H1 (cell line): ENCODE measurements at regions not wholly inside any gene's neighbourhood (a gene's known extent, or its start where the extent isn't known, plus 50 kb on each side); places are given as distances from the start of the nearest gene placed in this dataset.

Experiments used
- EZH2 ChIP-seq: fragments of 200-600 bp; sonication (generic); IDR thresholded peaks from 2 replicates; pipeline ENCODE4 v1.7.1; 2012; ENCODE audit warnings: low read depth, mild to moderate bottlenecking, moderate library complexity, low read length, inconsistent platforms; ENCODE audit not compliant: severe bottlenecking
- RAD21 ChIP-seq, 2 experiments: IDR thresholded peaks in 1 of 2; conservative IDR thresholded peaks in 1 of 2; 2 replicates each; pipeline ENCODE4 v1.6.1; 2011; ENCODE audit warnings: low read depth in 2 of 2, low read length in 2 of 2, improper control_type of control experiment in 1 of 2, inconsistent platforms in 1 of 2, mild to moderate bottlenecking in 1 of 2, moderate library complexity in 1 of 2
- TF ChIP-seq, protein P1 (sequence below): IDR thresholded peaks from 2 replicates; pipeline ENCODE4 v1.6.1; 2011; ENCODE audit warnings: low read depth, mild to moderate bottlenecking, low read length; ENCODE audit not compliant: insufficient read depth

GRCh38 chr1:217311269-217311668 lies 319.6 kb downstream of the GPATCH2 start (continued):
- TF ChIP-seq, protein P1, sequence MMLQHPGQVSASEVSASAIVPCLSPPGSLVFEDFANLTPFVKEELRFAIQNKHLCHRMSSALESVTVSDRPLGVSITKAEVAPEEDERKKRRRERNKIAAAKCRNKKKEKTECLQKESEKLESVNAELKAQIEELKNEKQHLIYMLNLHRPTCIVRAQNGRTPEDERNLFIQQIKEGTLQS = no peak
- TF ChIP-seq EZH2 (no peak), RAD21 (IDR thresholded peaks at IDR 0.05 in 1 of 2, conservative IDR thresholded peaks at IDR 0.05 in 1 of 2; ENCODE audit: low read depth in 2 of 2, low read length in 2 of 2) (no peak)
